Naive thymus-derived CD4-positive, alpha-beta T cell (primary cell): ENCODE measurements at regions not wholly inside any gene's neighbourhood (a gene's known extent, or its start where the extent isn't known, plus 50 kb on each side); places are given as distances from the start of the nearest gene placed in this dataset.

Experiments
- ATAC-seq: fragments of 150-1000 bp; cut with Tn5 transposase; 2 replicates; pipeline ENCODE4 v1.10.0; 2021; ENCODE audit warnings: mild to moderate bottlenecking, moderate library complexity
- CTCF ChIA-PET: fragments of 350-600 bp; sonication (Branson Sonifier 250); formaldehyde crosslinking; loops from one replicate; lab custom pipeline; 2021; ENCODE audit warnings: antibody characterized with exemption; lab: Charles Lee
- POLR2A ChIA-PET: fragments of 350-600 bp; sonication (Branson Sonifier 250); formaldehyde crosslinking; loops from one replicate; lab custom pipeline; 2021; ENCODE audit warnings: antibody characterized with exemption, inconsistent platforms; lab: Charles Lee
- DNase-seq, 9 donors: peaks; one replicate each; pipeline versions ENCODE4 v3.0.0 to v3.0.0-alpha.2; 2020 to 2022; ENCODE audit warnings: mixed read lengths in 1 of 9
- H3K27ac ChIP-seq: one replicate; pipeline ENCODE4 v1.7.0; 2013; ENCODE audit warnings: mild to moderate bottlenecking, low read depth, low read length, moderate library complexity
- H3K27me3 ChIP-seq, 2 donors: one replicate each; pipeline ENCODE4 v1.7.0; 2013; ENCODE audit warnings: low read length in 2 of 2, mild to moderate bottlenecking in 2 of 2, moderate library complexity in 2 of 2; ENCODE audit not compliant: control insufficient read depth in 2 of 2, insufficient read depth in 2 of 2
- H3K36me3 ChIP-seq, 3 experiments: 1 replicate in 2 of 3; 2 replicates in 1 of 3; pipeline ENCODE4 v1.7.0; 2013; ENCODE audit warnings: low read length in 3 of 3, mild to moderate bottlenecking in 3 of 3, moderate library complexity in 1 of 3; ENCODE audit not compliant: insufficient read depth in 3 of 3, control insufficient read depth in 2 of 3
- H3K4me1 ChIP-seq, 2 donors: one replicate each; pipeline ENCODE4 v1.7.0; 2013; ENCODE audit warnings: low read length in 2 of 2, mild to moderate bottlenecking in 2 of 2, moderate library complexity in 1 of 2; ENCODE audit not compliant: control insufficient read depth in 2 of 2, insufficient read depth in 2 of 2
- H3K4me3 ChIP-seq: 2 replicates; pipeline ENCODE4 v1.7.0; 2013; ENCODE audit warnings: mild to moderate bottlenecking, low read length
- H3K9me3 ChIP-seq, 3 experiments: 1 replicate in 2 of 3; 2 replicates in 1 of 3; pipeline ENCODE4 v1.7.0; 2013; ENCODE audit warnings: low read length in 3 of 3; ENCODE audit not compliant: control insufficient read depth in 2 of 3
- H3K27ac Mint-ChIP-seq, 9 donors: one replicate each; pipeline ENCODE4 v1.8.0; 2020 to 2022; ENCODE audit warnings: mixed read lengths in 9 of 9, mild to moderate bottlenecking in 8 of 9, moderate library complexity in 5 of 9, inconsistent platforms in 2 of 9
- H3K27me3 Mint-ChIP-seq, 5 donors: one replicate each; pipeline ENCODE4 v1.8.0; 2021 to 2022; ENCODE audit warnings: mixed read lengths in 5 of 5, mild to moderate bottlenecking in 1 of 5
- H3K36me3 Mint-ChIP-seq, 5 donors: one replicate each; pipeline ENCODE4 v1.8.0; 2020 to 2022; ENCODE audit warnings: mixed read lengths in 5 of 5, mild to moderate bottlenecking in 3 of 5, inconsistent platforms in 1 of 5
- H3K4me1 Mint-ChIP-seq, 7 donors: one replicate each; pipeline ENCODE4 v1.8.0; 2020 to 2022; ENCODE audit warnings: mixed read lengths in 7 of 7, mild to moderate bottlenecking in 3 of 7, inconsistent platforms in 1 of 7
- H3K4me3 Mint-ChIP-seq, 10 donors: one replicate each; pipeline ENCODE4 v1.8.0; 2020 to 2022; ENCODE audit warnings: mild to moderate bottlenecking in 10 of 10, mixed read lengths in 10 of 10, moderate library complexity in 6 of 10, inconsistent platforms in 2 of 10
- H3K9me3 Mint-ChIP-seq, 11 donors: one replicate each; pipeline ENCODE4 v1.8.0; 2020 to 2022; ENCODE audit warnings: mixed read lengths in 11 of 11, mild to moderate bottlenecking in 4 of 11, inconsistent platforms in 1 of 11, moderate library complexity in 1 of 11
- intact Hi-C, 2 donors: fragments of 100-400 bp; cut with micrococcal nuclease; formaldehyde crosslinking; loops; one replicate each; pipeline ENCODE4 v1.15.1; 2023

DNA sequence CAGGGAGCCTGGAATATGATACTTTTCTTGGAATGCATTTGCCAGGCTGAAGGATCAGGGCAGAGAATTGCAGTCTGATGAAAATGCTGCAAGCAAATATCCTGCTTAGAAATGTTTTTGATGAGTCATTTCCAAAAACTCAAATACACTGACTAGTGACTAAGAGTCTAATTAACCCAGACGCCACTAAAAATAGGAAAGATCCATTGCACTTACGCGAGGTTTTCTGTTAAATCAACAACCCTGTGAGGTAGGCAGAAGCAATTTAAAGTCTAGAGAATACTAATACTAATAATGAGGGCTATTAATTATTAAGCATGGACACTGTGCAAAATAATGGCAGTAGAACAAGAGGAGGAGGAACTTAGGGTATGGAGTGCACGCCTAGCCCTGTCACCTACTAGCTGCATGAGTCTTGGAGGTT, 130.1 kb upstream of the DOK5 start:
- H3K4me1 Mint-ChIP-seq: peaks cover 0 to 7% (median 0%) of the 10 kb centered on the region in 7 donors
- intact Hi-C loops: no loop called here
- peaks cover 0 to 3% (median 0%) of the 10 kb centered on the region in 5 donors for H3K36me3 Mint-ChIP-seq
- no peak overlapping the region for H3K4me3 Mint-ChIP-seq
- H3K27ac Mint-ChIP-seq: peak overlapping the region in 1 of 9 donors; percentile 2
- Histone ChIP-seq H3K4me3 (no peak overlapping the region), H3K9me3 (no peaks in the 10 kb centered on the region), H3K4me1 (no peaks in the 10 kb centered on the region), H3K36me3 (no peaks in the 10 kb centered on the region), H3K27me3 (no peaks in the 10 kb centered on the region), H3K27ac (no peak overlapping the region)
- peaks cover 0 to 14% (median 1%) of the 10 kb centered on the region in 11 donors for H3K9me3 Mint-ChIP-seq
- POLR2A ChIA-PET: no interaction called here
- H3K27me3 Mint-ChIP-seq: peaks cover 0 to 24% (median 24%) of the 10 kb centered on the region in 5 donors
- CTCF ChIA-PET: no interaction called here
- DNase-seq: no peak
- ATAC-seq: no peak

- DNase-seq (no peak), ATAC-seq (no peak)
- H3K4me3 ChIP-seq: no peak overlapping the region
- POLR2A ChIA-PET: no interaction called here
- Mint-ChIP-seq H3K27me3 (peaks cover 0 to 27% (median 24%) of the 10 kb centered on the region in 5 donors), H3K9me3 (peaks cover 0 to 14% (median 1%) of the 10 kb centered on the region in 11 donors), H3K27ac (no peak overlapping the region), H3K36me3 (peaks cover 0 to 3% (median 0%) of the 10 kb centered on the region in 5 donors), H3K4me1 (peaks cover 0 to 10% (median 0%) of the 10 kb centered on the region in 7 donors), H3K4me3 (no peak overlapping the region)
- no peaks in the 10 kb centered on the region for H3K36me3 ChIP-seq
- CTCF ChIA-PET: no interaction called here
- no peaks in the 10 kb centered on the region for H3K27me3 ChIP-seq
- intact Hi-C loops: no loop called here
- no peaks in the 10 kb centered on the region for H3K9me3 ChIP-seq
- no peaks in the 10 kb centered on the region for H3K4me1 ChIP-seq
- no peak overlapping the region for H3K27ac ChIP-seq
These were observed 129.6 kb upstream of the DOK5 start for GRCh38 chr20:54345821-54346220.

DNA sequence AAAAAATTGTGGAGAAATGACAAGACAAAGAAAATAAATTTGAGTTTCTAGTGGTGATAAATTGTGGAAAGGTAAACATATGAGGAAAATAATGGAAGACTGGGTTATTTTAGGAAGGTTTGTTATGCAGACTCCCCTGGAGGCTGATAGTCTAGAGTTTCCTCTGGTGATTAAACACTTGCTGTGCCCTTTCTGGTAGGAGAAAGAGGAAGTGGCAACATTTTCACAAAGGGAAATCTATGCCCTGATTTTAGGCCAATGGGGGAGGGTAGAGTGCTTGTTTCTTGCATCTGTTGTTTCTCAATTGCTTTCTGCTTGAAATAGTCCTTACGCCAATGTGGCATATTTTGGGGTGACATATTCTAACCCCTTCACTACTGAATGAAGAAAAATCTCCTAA, 129.1 kb upstream of the DOK5 start:
- ChIA-PET POLR2A (no interaction called here), CTCF (no interaction called here)

DNA sequence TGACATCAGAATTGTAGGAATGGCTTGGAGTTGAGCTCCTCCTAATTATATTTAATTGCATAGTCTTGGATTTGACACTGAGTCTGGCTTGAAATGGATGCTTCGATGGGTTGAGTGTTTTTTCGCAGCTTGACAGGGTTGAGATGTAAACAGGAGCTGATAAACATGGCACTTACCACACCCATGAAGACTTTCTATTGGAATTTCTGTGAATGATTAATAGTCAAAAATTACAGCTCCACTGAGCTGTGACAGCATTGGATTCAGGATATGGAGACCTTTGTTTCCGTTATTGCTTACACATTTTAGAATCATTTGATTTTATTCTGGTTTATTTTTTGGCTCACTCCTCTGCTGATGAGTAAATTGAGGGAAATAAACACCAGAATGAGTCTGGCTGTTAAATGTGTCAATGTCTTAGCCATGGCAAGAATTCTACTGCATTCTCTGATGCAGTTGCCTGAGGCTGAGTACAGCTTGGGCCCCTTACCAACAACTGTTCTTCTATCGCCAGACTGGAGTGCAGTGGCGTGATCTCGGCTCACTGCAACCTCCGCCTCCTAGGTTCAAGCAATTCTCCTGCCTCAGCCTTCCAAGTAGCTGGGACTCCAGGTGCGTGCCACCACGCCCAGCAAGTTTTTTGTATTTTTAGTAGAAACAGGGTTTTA, 128.1 kb upstream of the DOK5 start:
- ChIA-PET CTCF (no interaction called here), POLR2A (no interaction called here)
- Mint-ChIP-seq H3K27ac (no peak overlapping the region), H3K4me1 (peaks cover 0 to 10% (median 0%) of the 10 kb centered on the region in 7 donors), H3K27me3 (peaks cover 0 to 30% (median 25%) of the 10 kb centered on the region in 5 donors), H3K36me3 (peaks cover 0 to 3% (median 0%) of the 10 kb centered on the region in 5 donors), H3K9me3 (peaks cover 0 to 14% (median 1%) of the 10 kb centered on the region in 11 donors), H3K4me3 (no peak overlapping the region)
- intact Hi-C loops: no loop called here
- H3K27ac ChIP-seq: no peak overlapping the region
- no peaks in the 10 kb centered on the region for H3K27me3 ChIP-seq
- DNase-seq: no peak
- no peaks in the 10 kb centered on the region for H3K36me3 ChIP-seq
- H3K4me3 ChIP-seq: no peak overlapping the region
- H3K9me3 ChIP-seq: no peaks in the 10 kb centered on the region
- no peak for ATAC-seq
- H3K4me1 ChIP-seq: no peaks in the 10 kb centered on the region

More for the DNA sequence above, 129.1 kb upstream of the DOK5 start:
- no peak overlapping the region for H3K27ac ChIP-seq
- H3K36me3 Mint-ChIP-seq: peaks cover 0 to 3% (median 0%) of the 10 kb centered on the region in 5 donors
- no peak overlapping the region for H3K4me3 Mint-ChIP-seq
- H3K27ac Mint-ChIP-seq: no peak overlapping the region
- peaks cover 0 to 27% (median 24%) of the 10 kb centered on the region in 5 donors for H3K27me3 Mint-ChIP-seq
- H3K4me3 ChIP-seq: no peak overlapping the region
- H3K9me3 ChIP-seq: no peaks in the 10 kb centered on the region
- no peaks in the 10 kb centered on the region for H3K27me3 ChIP-seq
- peaks cover 0 to 10% (median 0%) of the 10 kb centered on the region in 7 donors for H3K4me1 Mint-ChIP-seq
- ATAC-seq (no peak), DNase-seq (no peak)
- H3K4me1 ChIP-seq: no peaks in the 10 kb centered on the region
- peaks cover 0 to 14% (median 1%) of the 10 kb centered on the region in 11 donors for H3K9me3 Mint-ChIP-seq
- no peaks in the 10 kb centered on the region for H3K36me3 ChIP-seq
- intact Hi-C loops: no loop called here

DNA sequence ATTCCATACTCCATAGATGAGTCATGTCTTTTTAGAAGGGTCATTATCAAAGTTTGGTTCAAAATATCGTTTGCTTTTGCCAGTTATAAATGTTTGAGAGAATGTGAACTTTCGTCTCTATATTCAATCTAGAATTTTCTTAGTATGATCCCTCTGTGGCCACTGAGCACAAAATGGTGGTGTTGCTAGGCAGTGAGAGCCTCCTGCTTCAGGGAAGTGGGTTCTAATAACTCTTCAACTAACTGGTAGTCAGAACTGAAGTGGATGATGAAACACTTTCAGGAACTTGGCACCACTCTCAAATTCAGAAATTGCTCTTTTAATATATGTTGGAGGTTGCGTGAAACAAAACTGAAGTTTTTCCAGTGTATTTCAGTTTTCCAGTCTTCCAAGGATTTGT, 125.0 kb upstream of the DOK5 start:
- CTCF ChIA-PET: no interaction called here
- POLR2A ChIA-PET: no interaction called here
- H3K36me3 ChIP-seq: no peaks in the 10 kb centered on the region
- no peak for DNase-seq
- intact Hi-C loops: no loop called here
- Mint-ChIP-seq H3K27ac (no peak overlapping the region), H3K36me3 (peaks cover 0 to 3% (median 0%) of the 10 kb centered on the region in 5 donors), H3K4me1 (peaks cover 0 to 10% (median 0%) of the 10 kb centered on the region in 7 donors), H3K4me3 (no peak overlapping the region), H3K9me3 (peaks cover 0 to 14% (median 0%) of the 10 kb centered on the region in 11 donors), H3K27me3 (peaks cover 0 to 39% (median 20%) of the 10 kb centered on the region in 5 donors)
- H3K4me1 ChIP-seq: no peaks in the 10 kb centered on the region
- H3K9me3 ChIP-seq: no peaks in the 10 kb centered on the region
- H3K4me3 ChIP-seq: no peak overlapping the region
- ATAC-seq: no peak
- no peak overlapping the region for H3K27ac ChIP-seq
- no peaks in the 10 kb centered on the region for H3K27me3 ChIP-seq

GRCh38 chr20:54351371-54352136, 123.8 kb upstream of the DOK5 start:
- no peak for DNase-seq
- intact Hi-C loops: no loop called here
- ChIA-PET POLR2A (no interaction called here), CTCF (no interaction called here)
- no peak for ATAC-seq
- Mint-ChIP-seq H3K4me3 (no peak overlapping the region), H3K27ac (no peak overlapping the region), H3K4me1 (peaks cover 0 to 6% (median 0%) of the 10 kb centered on the region in 7 donors), H3K27me3 (peaks cover 0 to 38% (median 23%) of the 10 kb centered on the region in 5 donors), H3K9me3 (peaks cover 0 to 6% (median 0%) of the 10 kb centered on the region in 11 donors), H3K36me3 (peaks cover 0 to 3% (median 0%) of the 10 kb centered on the region in 5 donors)
- H3K27ac ChIP-seq: no peak overlapping the region
- H3K27me3 ChIP-seq: peaks cover 0 to 2% of the 10 kb centered on the region in 2 donors
- H3K4me1 ChIP-seq: no peaks in the 10 kb centered on the region
- no peaks in the 10 kb centered on the region for H3K36me3 ChIP-seq
- H3K4me3 ChIP-seq: no peak overlapping the region
- H3K9me3 ChIP-seq: no peaks in the 10 kb centered on the region
